GM13977 (cell line): ENCODE measurements at regions not wholly inside any gene's neighbourhood (a gene's known extent, or its start where the extent isn't known, plus 50 kb on each side); places are given as distances from the start of the nearest gene placed in this dataset.
A peak's percentile ranks its signal among the peaks of the same experiment; 100 is the strongest.

Experiments
- DNase-seq: peaks from one replicate; pipeline ENCODE4 v3.0.0; 2012; ENCODE audit warnings: low spot score
- CTCF ChIP-seq: IDR thresholded peaks from 2 replicates; pipeline ENCODE4 v1.5.1; 2012; ENCODE audit warnings: mild to moderate bottlenecking, control low read depth; ENCODE audit not compliant: insufficient read depth; ENCODE audit errors: extremely low read depth, missing control alignments
- in situ Hi-C: fragments of 300-500 bp; cut with MboI; formaldehyde crosslinking; loops from one replicate; pipeline ENCODE4 v1.12.0; 2022; ENCODE audit warnings: low sequenced_read_pairs, low pct_unique_long_range_greater_than_20kb, mixed read lengths, inconsistent platforms; ENCODE audit not compliant: unreplicated experiment

- DNase-seq = no peak
- in situ Hi-C loops = no loop called here
- TF ChIP-seq CTCF = no peak
These were observed 89.2 kb upstream of the CXCR4 start for GRCh38 chr2:136207030-136207623.

- TF ChIP-seq CTCF = no peak
- in situ Hi-C loops = no loop called here
- peak; percentile 30 for DNase-seq
These were observed 88.7 kb upstream of the CXCR4 start for GRCh38 chr2:136206613-136207012.

- in situ Hi-C loops = no loop called here
- no peak for TF ChIP-seq CTCF
These were observed 87.7 kb upstream of the CXCR4 start for GRCh38 chr2:136205615-136206014.

GRCh38 chr2:136204971-136205370 lies 87.0 kb upstream of the CXCR4 start:
- no peak for TF ChIP-seq CTCF
- no peak for DNase-seq
- in situ Hi-C loops = no loop called here

More at GRCh38 chr2:136205615-136206014, 87.7 kb upstream of the CXCR4 start:
- no peak for DNase-seq

GRCh38 chr2:136195226-136195625 lies 77.3 kb upstream of the CXCR4 start:
- no peak for TF ChIP-seq CTCF
- no peak for DNase-seq
- in situ Hi-C loops = no loop called here

- in situ Hi-C loops = no loop called here
- DNase-seq = no peak
- TF ChIP-seq CTCF = no peak
These were observed 73.1 kb upstream of the CXCR4 start for GRCh38 chr2:136191041-136191440.
